ENCODE measurements at regions not wholly inside any gene's neighbourhood (a gene's known extent, or its start where the extent isn't known, plus 50 kb on each side); places are given as distances from the start of the nearest gene placed in this dataset.

GRCh38 chr14:105864651-105865265 lies 338.4 kb downstream of the TMEM121 start:
- no peak for DNase-seq (ENCODE audit: low spot score)

GRCh38 chr14:105865266-105865903 lies 339.0 kb downstream of the TMEM121 start:
- no peak for TF ChIP-seq CTCF (IDR thresholded peaks at IDR 0.05; ENCODE audit: extremely low read depth, insufficient read depth, missing control alignments)
- in situ Hi-C loops (cut with MboI; ENCODE audit: low pct_unique_long_range_greater_than_20kb, low sequenced_read_pairs, unreplicated experiment), result loop anchor here (25.0 kb wide), 1 partner anchor 153 kb away; no protein-coding TSS in a partner anchor
- no peak for DNase-seq (ENCODE audit: low spot score)

More at GRCh38 chr14:105864651-105865265, 338.4 kb downstream of the TMEM121 start:
- TF ChIP-seq CTCF (IDR thresholded peaks at IDR 0.05; ENCODE audit: extremely low read depth, insufficient read depth, missing control alignments), result no peak
- in situ Hi-C loops (cut with MboI; ENCODE audit: low pct_unique_long_range_greater_than_20kb, low sequenced_read_pairs, unreplicated experiment), result loop anchor here (25.0 kb wide), 1 partner anchor 152 kb away; no protein-coding TSS in a partner anchor

DNA sequence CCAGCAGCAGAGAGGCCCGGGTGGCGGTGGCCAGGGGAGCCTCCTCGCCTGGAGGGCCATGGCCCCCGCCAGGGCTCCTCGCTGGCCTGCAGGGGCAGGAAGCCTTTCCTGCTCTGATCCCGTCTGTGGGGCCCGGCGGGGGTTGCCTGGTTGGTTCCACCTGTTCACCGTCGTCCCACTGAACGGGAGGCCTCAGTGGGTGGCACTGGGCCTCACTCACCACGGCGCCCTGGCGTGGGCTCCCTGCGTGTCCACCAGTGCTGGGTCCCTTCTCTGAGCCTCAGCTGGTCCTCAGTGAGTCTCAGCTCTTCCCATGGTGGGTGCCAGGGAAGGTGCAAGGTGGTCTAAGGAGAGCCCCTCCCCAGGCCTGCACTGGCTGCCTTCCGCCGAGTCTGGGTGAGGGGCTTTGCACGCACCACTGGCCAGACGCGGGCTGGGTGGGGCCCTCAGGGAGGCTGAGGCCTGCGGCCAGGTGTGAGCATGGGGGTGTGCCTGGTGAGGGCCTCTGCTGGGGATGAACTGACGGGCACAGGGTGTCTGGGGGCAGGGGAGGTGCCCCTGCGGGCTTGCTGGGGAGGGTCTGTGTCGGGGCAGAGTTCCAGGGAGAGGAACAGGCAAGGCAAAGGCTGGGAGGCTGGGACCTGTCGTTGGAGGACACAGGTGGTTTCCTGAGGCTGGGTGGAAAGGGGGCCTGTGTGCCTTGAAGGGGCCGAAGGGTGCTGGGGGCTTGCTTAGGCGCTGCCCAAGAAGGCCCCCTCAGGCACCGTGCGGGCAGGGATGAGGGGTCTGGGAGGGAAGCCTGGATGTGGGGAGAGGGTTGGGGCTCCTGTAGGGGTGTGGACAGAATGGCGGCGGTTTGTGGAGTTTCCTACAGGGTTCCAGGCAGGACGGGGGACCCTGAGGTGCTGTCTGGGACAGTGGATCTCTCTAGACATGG lies 339.8 kb downstream of the TMEM121 start:
- no peak for TF ChIP-seq CTCF (IDR thresholded peaks at IDR 0.05; ENCODE audit: extremely low read depth, insufficient read depth, missing control alignments)
- in situ Hi-C loops (cut with MboI; ENCODE audit: low pct_unique_long_range_greater_than_20kb, low sequenced_read_pairs, unreplicated experiment), result loop anchor here (25.0 kb wide), 1 partner anchor 154 kb away; no protein-coding TSS in a partner anchor
- no peak for DNase-seq (ENCODE audit: low spot score)

DNA sequence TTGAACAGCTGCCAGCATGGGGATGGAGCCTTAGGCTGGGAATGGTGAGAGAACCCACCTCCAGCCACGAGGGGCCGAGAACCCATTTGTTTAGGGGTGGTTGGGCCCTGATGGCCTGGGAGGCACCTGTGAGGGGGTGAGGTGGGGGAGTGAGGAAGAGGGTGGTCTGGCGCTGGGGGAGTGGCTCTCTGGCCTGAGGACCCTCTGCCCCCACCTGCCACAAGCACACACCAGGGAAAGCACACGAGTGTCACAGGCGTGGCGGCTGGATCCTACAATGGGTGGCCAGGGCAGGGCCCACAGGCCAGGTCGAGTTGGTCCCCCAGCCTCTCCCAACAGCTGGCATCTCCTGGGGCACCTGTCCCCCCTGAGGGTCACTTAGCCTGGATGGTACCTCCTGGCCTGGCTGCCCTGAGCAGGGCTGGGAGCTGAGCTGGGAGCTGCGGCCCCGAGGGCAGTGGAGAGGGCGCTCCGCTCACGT lies 340.5 kb downstream of the TMEM121 start:
- no peak for DNase-seq (ENCODE audit: low spot score)
- in situ Hi-C loops (cut with MboI; ENCODE audit: low pct_unique_long_range_greater_than_20kb, low sequenced_read_pairs, unreplicated experiment), result loop anchor here (25.0 kb wide), 1 partner anchor 155 kb away; no protein-coding TSS in a partner anchor
- no peak for TF ChIP-seq CTCF (IDR thresholded peaks at IDR 0.05; ENCODE audit: extremely low read depth, insufficient read depth, missing control alignments)

DNA sequence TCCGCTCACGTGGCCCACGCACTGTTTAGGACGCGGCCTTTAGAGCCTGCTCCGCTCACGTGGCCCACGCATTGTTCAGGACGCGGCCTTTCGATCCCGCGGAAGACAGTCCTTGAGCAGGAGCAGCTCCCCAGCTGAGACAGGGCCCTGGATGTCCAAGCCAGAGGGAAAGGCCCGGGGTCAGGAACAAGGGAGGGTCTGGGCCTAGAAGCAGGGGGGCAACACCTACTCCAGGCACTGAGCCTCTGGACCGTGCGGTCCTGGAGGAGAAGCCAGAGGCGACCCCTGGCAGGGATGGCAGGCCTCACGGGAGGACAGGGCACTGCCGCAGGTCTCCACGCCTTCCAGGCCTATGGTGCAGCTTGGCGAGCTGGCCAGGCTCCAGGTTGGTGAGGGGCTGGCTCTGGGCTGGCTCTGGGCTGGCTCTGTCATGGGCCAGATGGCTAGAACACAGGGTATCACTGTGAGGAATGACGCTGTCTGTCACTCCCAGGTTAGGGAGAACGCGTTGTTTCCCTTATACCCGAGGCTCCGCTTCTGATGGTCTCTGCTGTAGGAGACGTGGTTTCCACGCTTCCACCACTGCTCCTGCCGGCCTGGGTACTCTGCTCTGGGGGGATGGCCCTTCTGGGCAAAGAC lies 341.7 kb downstream of the TMEM121 start:
- no peak for TF ChIP-seq CTCF (IDR thresholded peaks at IDR 0.05; ENCODE audit: extremely low read depth, insufficient read depth, missing control alignments)
- DNase-seq (ENCODE audit: low spot score), result no peak
- in situ Hi-C loops (cut with MboI; ENCODE audit: low pct_unique_long_range_greater_than_20kb, low sequenced_read_pairs, unreplicated experiment), result loop anchor here (25.0 kb wide), 1 partner anchor 156 kb away; no protein-coding TSS in a partner anchor
